HT1080 (cell line): ENCODE measurements at regions not wholly inside any gene's neighbourhood (a gene's known extent, or its start where the extent isn't known, plus 50 kb on each side); places are given as distances from the start of the nearest gene placed in this dataset.
"Not testable (repeated sequence)": the region's sequence is repeated elsewhere in the genome, so short reads cannot be mapped to it uniquely, and the experiment has no call there.

ENCODE experiments used
- DNase-seq: peaks from one replicate; pipeline ENCODE4 v3.0.0-alpha.2; 2015; ENCODE audit warnings: low read depth

DNA sequence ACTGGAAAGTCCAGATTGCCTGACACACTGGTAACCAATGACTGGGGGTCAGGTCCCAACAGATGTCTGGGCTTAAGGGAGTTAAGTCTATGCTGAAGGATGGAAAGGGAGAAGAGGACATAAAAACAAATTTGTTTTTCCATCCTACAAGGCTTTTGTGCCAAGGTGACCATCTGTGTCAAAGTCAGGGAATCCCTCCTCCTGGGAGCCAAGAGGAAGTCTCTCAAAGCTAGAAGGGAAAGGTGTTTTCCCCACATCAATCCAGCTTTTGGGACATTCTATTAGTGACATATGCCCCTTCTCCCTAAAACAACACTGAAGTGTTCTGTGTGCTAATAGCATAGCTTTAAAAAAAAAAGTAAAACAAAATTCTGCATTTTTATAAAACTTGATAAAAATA is 173.9 kb downstream of the ZNF621 start:
- DNase-seq = not testable (repeated sequence)

DNA sequence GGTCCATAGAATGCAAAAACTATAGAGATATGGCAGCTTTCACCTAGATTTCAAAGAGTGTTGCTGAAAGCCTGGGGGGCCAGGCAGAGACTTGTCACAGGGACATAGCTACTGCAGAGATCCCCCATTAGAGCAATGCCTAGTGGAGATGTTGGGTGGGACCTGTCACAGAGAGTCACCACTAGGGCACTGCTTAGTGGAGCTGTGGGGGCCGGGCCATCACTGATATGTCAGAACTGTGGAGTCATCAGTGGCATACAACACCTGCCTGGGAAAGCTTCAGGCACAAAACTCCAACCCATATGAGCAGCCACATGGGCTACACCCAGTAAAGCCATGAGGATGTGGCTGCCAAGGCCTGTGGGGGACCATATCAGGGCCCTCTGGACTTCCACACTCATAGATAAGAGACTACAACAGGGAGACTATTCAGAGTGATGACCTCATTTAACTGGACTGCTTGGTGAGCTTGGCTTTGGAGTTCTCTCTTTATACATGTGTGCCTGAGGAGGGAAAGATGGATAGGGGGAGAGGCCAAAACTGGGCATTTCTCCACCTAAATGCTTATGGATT is 176.3 kb downstream of the ZNF621 start:
- DNase-seq = no peak

DNA sequence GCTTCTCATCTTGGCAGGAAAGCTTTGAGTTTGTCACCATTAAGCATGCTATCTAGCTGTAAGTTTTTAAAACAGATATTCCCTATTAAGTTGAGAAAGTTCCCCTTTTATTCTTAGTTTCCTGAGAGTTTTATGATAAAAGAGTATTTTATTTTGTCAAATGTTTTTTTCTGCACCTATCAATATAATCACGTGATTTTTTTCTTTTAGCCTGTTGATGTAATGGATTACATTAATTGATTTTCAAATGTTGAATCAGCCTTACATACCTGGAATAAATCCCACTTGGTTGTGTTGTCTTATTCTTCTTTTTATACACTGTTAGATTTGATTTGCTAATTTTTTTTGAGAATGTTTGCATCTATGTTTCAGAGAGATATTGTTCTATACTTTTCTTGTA is 179.5 kb downstream of the ZNF621 start:
- no peak for DNase-seq

DNA sequence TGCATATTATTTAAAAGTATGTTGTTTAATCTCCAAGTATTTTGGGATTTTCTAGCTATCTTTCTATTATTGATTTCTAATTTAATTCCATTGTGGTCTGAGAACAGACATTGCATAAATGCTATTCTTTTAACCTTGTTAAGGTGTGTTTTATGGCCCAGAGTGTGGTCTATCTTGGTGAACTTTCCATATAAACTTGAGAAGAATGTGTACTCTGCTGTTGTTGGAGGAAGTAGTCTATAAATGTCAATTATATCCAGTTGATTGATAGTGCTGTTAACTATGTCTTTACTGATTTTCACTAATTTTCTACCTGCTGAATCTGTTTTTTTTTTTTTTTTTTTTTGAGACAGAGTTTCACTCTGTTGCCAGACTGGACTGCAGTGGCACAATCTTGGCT is 180.9 kb downstream of the ZNF621 start:
- DNase-seq = no peak

DNA sequence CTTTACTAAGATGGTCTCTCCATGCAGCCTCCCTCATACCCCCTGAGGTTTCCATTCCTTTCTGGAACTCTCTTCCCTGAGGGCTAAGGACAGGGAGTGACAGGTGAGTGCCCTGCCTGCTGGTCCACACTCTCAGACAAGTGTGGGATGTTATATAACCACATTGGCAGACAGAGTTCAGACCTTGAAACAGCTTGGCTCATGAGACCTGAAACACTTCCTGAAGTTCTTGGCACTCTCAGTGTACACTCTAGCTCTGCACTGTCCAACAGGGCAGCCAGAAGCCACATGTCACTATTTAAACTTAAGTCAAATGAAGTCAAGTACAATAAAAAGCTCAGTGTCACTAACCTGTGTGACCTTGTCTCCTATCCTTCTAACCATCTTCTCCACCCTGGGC is 188.5 kb downstream of the ZNF621 start:
- DNase-seq = no peak

- no peak for DNase-seq
These were observed 189.0 kb downstream of the ZNF621 start for GRCh38 chr3:40713795-40714194.

GRCh38 chr3:40714771-40715345 is 190.1 kb downstream of the ZNF621 start:
- DNase-seq = no peak

- no peak for DNase-seq
These were observed 190.8 kb downstream of the ZNF621 start for GRCh38 chr3:40715551-40715950.

GRCh38 chr3:40717471-40717870 is 192.7 kb downstream of the ZNF621 start:
- no peak for DNase-seq

- peak; percentile 30 for DNase-seq
These were observed 193.4 kb downstream of the ZNF621 start for GRCh38 chr3:40718209-40718608.

DNA sequence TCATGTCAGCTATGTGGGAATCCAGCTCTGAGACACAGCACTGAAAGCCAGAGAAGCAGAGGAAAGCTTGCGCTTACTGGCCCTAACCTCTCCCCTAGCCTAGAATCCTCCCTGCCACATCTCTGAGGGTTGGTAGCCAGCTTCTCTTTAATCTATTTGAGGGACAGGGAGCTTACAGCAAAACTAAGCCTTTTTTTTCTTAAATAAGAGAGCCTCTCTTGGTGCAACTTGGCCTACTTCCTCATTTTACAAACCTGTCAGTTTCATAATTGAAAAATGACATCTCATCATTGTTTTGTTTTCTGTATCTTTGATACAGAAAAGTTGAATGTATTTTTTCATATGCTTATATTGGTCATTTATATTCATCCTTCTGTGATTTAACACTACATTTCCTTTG is 193.9 kb downstream of the ZNF621 start:
- no peak for DNase-seq

DNA sequence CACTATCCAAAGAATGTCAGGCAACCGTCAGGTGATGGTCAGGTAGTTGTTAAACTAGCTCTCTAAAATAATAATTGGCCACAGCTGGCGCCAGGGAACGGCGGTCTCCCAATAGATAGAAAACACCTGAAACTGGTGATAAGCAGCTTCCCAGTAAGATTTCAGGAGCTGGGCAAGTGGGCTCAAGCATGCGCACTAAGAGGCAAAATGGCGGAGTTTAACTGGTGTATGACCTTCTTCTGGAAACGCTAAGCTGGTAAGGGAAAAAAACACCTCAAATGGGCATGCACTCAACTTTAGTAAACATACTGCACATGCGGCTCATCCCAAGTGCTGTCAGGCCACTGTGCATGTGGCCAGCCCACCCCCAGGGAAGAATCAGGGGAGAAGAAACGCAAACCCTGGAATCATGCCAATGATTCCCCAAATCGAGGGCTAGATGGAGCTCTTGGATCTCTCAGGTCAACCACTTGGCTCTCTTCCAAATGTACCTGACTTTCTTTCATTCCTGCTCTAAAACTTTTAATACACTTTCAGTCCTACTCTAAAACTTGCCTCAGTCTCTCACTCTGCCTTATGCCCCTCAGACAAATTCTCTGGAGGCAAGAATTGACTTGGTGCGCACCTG is 195.0 kb downstream of the ZNF621 start:
- peak; percentile 13 for DNase-seq

DNA sequence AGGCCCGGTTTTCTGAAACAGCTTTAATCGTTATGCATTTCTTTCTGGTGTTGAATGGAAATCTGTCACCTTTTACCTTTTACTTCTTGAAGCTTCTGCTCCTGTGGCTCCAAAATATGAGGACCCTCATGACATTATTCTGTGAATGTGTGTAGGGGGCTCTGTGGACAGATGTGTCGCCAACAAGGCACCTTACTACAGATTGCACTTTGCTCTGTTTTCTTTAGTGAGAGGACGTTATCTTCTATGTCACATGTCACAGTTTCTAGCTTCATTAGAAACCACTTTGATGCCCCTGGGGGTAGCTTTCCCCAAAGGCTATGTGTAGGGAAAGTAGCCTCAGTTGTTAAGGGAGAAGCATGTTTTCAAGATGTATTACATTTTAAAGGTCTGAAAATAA is 195.6 kb downstream of the ZNF621 start:
- no peak for DNase-seq

DNA sequence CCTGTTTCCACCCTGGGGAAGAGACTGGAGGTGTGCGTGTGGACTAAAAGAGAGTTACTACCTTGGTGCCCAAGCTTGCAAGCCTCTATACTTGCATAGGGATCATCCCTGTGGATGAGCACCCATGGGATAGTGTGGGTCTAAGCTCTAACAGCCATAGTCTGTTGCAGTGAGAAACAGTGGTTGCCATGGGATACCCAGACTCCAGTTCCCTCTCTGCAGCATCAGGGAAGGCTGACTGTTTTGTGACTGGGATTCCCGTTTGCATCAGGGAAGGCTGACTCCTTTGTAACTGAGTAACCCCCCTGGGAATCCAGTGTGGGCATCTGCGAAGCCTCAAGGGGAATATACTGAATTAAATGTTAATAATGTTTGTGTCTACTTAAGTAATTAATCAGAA is 196.1 kb downstream of the ZNF621 start:
- no peak for DNase-seq

- DNase-seq = no peak
These were observed 198.4 kb downstream of the ZNF621 start for GRCh38 chr3:40723083-40723660.

GRCh38 chr3:40725031-40725430 is 200.3 kb downstream of the ZNF621 start:
- no peak for DNase-seq

DNA sequence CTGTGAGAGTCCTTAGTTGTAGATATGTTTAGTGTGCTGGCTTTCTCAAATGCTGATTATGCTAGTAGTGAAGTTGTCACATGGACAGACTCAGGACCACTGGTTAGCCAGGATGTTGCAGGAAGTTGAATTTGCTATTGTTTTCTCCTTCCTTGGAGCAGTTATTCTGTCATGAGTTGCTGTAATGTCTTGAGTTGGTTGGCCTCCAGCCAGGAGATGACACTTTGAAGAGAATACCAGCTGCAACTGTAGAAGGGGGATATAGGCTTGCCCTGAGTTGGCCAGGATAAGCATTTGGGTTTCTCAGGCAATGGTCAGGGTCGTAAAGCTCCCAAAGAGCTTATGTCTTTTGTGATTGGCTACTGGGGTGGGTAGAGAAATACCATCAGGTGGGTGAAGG is 206.7 kb downstream of the ZNF621 start:
- DNase-seq = no peak

- no peak for DNase-seq
These were observed 212.2 kb downstream of the ZNF621 start for GRCh38 chr3:40736943-40737342.

DNA sequence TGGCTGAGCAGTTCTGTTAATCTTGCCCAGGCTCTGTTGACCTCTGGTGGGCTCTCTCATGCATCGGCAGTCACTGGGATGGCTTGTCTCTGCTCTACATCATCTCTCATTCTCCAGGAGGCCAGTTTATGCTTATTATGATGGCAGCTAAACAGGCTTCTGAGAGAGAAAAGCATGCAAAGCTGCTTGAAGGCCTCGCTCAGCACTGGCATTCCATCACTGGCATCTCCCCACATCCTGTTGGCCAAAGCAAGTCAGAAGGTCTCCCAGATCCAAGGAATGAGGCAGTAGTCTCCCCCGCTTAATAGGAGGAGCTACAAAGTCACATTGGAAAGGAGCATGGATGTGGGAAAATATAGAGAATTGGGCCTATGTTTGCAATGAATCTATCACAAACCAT is 212.6 kb downstream of the ZNF621 start:
- peak; percentile 34 for DNase-seq

DNA sequence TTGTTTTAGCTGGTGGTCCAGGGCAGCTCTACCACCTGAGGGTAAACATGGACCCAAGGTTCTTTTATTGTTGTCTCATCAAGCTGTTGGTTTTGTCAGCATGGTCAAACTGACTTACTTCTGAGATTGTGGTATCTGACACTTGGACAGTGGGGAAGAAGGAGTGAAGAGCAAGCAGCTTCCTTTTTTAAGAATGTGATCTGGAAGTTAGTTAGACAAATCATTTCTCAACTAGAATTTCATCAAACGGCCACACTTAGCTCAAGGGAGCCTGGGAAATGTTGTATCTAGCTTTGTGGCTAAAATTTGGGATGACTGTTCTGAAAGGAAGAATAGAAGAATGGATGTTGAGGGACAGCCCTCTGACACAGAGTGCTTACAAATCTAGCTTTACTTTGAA is 215.2 kb downstream of the ZNF621 start:
- no peak for DNase-seq

- DNase-seq = peak; percentile 50
These were observed 217.0 kb downstream of the ZNF621 start for GRCh38 chr3:40741729-40742128.

DNA sequence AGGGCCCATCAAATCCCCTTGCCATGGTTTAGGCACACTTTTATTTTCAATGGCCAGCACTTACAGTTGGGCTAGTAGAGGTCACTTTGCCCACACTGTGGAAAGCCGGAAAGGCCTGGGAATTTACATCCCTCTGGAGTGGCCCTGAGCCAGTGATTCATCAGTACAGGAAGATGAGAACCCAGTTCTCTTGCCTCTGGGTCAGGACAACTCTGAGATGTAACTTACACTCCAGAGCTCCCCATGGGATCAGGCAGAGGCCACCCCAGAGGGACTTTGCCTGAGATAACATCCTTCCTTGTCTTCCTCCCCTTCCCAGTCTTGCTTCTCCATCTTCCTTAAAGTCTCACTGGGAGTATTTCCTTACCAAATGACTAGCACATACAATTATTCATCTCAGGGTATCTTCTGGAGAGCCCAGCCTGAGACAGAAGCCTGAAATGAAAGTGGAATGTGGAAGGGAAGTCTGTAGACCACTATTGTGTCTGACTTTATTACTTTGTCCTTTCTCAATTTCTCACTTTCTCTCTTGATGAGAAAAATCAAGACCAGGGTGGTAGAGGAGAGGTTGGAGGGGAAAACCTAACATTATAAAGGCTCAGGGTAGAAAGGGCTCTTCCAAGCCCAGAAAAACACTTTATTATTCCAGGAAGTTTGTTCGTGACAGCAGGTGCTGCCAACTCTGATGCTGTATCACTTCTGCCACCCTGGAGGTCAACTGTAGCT is 220.8 kb downstream of the ZNF621 start:
- peak; percentile 67 for DNase-seq
